GM21619 (cell line): ENCODE measurements at regions not wholly inside any gene's neighbourhood (a gene's known extent, or its start where the extent isn't known, plus 50 kb on each side); places are given as distances from the start of the nearest gene placed in this dataset.
"Not testable (repeated sequence)": the region's sequence is repeated elsewhere in the genome, so short reads cannot be mapped to it uniquely, and the experiment has no call there.

ENCODE experiments used
- ATAC-seq: cut with Tn5 transposase; IDR thresholded peaks from one replicate; pipeline ENCODE4 v1.9.1; 2021; ENCODE audit not compliant: unreplicated experiment

GRCh38 chr3:78497021-78497420 lies 1270.8 kb downstream of the ROBO1 start:
- no peak for ATAC-seq

- no peak for ATAC-seq
Measured at GRCh38 chr3:78497767-78498166, 1270.0 kb downstream of the ROBO1 start.

- no peak for ATAC-seq
Measured at GRCh38 chr3:78506061-78506460, 1261.7 kb downstream of the ROBO1 start.

DNA sequence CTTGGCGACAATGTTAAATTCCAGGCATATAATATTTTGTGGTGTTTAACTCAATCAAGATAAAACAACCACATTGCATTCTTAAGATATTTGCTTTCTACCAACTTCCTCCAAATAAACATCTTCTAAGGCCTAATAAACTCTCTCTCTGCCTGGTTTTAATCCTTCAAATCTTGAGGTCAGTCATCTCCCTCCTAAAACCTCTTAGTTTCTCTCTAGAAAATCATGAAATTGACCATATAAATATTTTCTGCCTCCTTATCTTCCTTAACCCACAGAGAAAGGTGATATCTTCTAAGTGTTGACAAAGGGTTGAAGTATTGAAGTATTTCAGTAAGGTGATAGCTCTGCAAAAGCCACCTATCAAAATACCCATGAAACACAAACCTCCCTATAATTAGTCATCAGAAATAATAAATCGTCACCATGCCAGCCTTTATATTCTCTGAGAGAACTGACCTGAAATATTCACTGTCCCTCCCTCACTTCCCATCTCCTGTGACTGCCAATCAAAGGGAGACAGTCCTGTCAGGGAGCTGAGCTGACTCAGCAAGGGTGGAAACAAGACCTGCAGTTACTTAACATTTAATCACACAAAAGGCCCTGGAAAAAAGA lies 1261.1 kb downstream of the ROBO1 start:
- no peak for ATAC-seq

GRCh38 chr3:78507196-78507984 lies 1260.4 kb downstream of the ROBO1 start:
- ATAC-seq = no peak

GRCh38 chr3:78511840-78512239 lies 1256.0 kb downstream of the ROBO1 start:
- ATAC-seq = no peak

- not testable (repeated sequence) for ATAC-seq
Measured at GRCh38 chr3:78512786-78513185, 1255.0 kb downstream of the ROBO1 start.

DNA sequence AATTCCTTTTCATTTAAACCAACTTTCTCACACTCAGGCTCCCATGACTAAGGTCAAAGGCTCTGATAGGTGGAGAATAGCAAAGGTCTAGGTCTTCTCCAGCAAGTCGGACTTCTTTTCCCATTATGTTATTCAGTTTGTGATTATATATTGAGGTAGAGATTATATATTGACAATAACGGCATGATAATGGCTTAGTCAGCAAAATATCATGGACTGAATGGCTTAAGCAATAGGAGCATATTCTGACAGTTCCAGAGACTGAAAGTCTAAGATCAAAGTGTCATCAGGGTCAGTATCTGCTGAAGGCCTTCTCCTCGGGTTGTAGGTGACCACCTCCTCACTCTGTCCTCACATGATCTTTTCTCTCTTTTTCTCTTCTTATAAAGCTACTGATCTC lies 1251.4 kb downstream of the ROBO1 start:
- ATAC-seq = no peak

- ATAC-seq = no peak
Measured at GRCh38 chr3:78516937-78517336, 1250.9 kb downstream of the ROBO1 start.

DNA sequence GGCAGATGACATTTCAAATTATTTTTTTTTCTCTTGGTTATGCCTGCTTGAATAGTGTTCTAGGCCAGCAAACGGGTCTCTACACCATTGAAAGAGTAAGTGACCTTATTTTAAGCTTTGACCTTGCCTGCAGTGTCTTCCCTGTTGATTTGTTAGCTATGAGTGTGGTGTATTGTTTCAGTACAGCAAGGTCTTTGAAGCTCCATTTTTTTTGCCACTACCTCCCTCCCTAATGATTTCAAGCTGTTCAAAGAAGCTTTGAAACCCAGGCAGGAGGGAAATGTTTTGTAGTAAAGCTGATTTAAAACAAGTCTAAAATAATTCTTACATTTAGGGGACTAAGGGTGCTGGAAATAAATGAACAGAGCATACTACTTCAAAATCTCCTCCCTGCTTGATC lies 1249.8 kb downstream of the ROBO1 start:
- no peak for ATAC-seq

DNA sequence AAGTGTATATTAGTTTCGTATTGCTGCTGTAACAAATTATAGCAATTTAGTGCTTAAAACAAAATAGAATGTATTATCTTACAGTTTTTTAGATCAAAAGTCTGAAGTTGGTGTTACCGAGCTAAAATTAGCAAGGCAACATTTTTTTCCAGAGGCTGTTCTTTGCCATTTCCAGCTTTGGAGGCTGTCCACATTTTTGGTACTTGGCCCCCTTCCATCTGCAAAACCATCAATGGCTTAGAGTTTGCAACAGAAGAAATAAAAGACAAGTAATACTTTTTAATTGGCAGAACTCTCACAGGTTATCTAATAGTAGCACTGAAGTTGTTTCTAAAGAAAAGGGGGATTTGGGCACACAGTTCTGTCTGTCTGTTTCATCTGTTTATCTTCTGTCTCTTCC lies 1248.5 kb downstream of the ROBO1 start:
- ATAC-seq = no peak

DNA sequence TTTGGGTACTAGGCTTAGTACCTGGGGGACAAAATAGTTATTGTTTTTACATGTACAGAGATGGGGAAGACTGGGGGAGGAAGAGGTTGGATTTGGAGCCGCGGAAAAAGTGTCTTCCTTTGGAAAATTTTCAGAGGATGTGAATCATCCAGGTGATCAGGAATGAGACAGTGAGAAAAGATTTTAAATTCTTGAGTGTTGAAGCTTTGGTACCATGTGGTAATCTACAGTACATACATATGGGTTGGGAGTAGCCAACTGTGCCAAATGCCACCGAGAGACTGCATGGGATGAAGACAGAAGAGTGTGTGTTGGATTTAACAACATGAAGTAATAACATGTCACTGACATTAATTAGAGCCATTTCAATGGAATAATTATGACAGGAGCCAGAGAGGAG lies 1238.2 kb downstream of the ROBO1 start:
- ATAC-seq = no peak

DNA sequence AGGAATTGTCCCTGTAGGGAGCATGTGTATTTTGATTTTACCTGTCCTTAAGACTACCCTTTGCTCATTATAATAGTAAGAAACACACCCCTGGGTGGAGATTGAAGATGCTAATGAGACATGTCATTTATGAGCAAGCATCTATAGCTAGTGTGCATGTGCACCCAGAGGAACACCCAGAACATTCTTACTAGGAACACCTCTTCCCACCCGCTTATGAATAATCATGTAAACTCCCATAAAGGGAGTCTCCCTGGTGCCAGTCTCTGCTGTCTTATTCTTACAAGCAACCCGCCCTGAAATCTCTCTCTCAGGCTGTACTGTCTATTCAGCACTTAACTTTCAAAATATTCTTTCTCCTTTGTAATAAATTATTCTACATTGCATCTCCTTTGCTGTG lies 1227.3 kb downstream of the ROBO1 start:
- no peak for ATAC-seq

- no peak for ATAC-seq
Measured at GRCh38 chr3:78545827-78546226, 1222.0 kb downstream of the ROBO1 start.
